ENCODE measurements at regions not wholly inside any gene's neighbourhood (a gene's known extent, or its start where the extent isn't known, plus 50 kb on each side); places are given as distances from the start of the nearest gene placed in this dataset.

DNA sequence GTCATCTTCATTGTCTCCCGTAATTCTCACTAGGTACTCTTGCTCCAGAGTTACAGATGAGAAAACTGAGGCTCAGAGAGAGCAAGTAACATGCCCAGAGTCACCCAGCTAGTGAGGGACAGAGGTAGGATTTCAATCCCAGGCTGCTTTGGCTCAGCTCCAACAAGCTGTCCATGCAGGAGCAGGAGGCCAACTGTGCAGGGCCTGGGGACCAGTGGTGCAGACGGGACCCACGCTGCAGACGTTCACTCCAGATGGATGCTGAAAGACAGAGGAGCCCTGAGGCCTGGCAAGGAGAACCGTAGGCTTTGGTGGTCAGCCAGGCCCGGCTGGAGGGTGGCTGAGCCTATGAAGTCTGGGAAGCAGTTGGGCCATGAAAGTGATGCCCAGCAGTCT lies 102.6 kb downstream of the MCFD2 start:
- Histone ChIP-seq H3K79me2 (ENCODE audit: insufficient read depth, low read depth, low read length) (no peaks in the 10 kb centered on the region), H3K9me3 (ENCODE audit: low read length) (no peaks in the 10 kb centered on the region), H3K4me2 (ENCODE audit: low read length) (no peak overlapping the region), H3K36me3 (ENCODE audit: insufficient read depth, low read length) (no peaks in the 10 kb centered on the region), H3K9me2 (ENCODE audit: insufficient read depth, low read length) (no peaks in the 10 kb centered on the region), H4K20me1 (ENCODE audit: insufficient read depth, low read length) (no peaks in the 10 kb centered on the region), H3K27ac (ENCODE audit: low read depth, low read length, poor library complexity, severe bottlenecking) (no peak overlapping the region), H2AFZ (ENCODE audit: low read length) (no peak overlapping the region), H3K4me3 (ENCODE audit: low read depth, low read length, poor library complexity, severe bottlenecking) (no peak overlapping the region), H3K4me1 (ENCODE audit: insufficient read depth, low read length, poor library complexity, severe bottlenecking) (no peaks in the 10 kb centered on the region)
- TF ChIP-seq, protein P1, sequence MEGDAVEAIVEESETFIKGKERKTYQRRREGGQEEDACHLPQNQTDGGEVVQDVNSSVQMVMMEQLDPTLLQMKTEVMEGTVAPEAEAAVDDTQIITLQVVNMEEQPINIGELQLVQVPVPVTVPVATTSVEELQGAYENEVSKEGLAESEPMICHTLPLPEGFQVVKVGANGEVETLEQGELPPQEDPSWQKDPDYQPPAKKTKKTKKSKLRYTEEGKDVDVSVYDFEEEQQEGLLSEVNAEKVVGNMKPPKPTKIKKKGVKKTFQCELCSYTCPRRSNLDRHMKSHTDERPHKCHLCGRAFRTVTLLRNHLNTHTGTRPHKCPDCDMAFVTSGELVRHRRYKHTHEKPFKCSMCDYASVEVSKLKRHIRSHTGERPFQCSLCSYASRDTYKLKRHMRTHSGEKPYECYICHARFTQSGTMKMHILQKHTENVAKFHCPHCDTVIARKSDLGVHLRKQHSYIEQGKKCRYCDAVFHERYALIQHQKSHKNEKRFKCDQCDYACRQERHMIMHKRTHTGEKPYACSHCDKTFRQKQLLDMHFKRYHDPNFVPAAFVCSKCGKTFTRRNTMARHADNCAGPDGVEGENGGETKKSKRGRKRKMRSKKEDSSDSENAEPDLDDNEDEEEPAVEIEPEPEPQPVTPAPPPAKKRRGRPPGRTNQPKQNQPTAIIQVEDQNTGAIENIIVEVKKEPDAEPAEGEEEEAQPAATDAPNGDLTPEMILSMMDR (conservative IDR thresholded peaks at IDR 0.05; ENCODE audit: low read length) = no peak
- no peak for TF ChIP-seq EZH2phosphoT487 (IDR thresholded peaks at IDR 0.05; ENCODE audit: borderline replicate concordance, low read depth, low read length)
- ChIA-PET POLR2A (no interaction called here), CTCF (ENCODE audit: unreplicated experiment) (no interaction called here)
- BruUV-seq (replicated peaks) = no TSS peak
- intact Hi-C loops (cut with micrococcal nuclease; ENCODE audit: unreplicated experiment) = no loop called here
- no peak for DNase-seq (ENCODE audit: low spot score)

Data from OCI-LY7 (cell line).